H1 (cell line): ENCODE measurements at regions not wholly inside any gene's neighbourhood (a gene's known extent, or its start where the extent isn't known, plus 50 kb on each side); places are given as distances from the start of the nearest gene placed in this dataset.

Source experiments
- EP300 ChIP-seq, 2 experiments: IDR thresholded peaks; 1 replicate in 1 of 2; 2 replicates in 1 of 2; pipeline ENCODE4 v1.6.1; 2011 to 2012; ENCODE audit warnings: low read depth in 2 of 2, low read length in 2 of 2, mild to moderate bottlenecking in 2 of 2, borderline replicate concordance in 1 of 2, inconsistent platforms in 1 of 2, moderate library complexity in 1 of 2
- HDAC6 ChIP-seq: IDR thresholded peaks from one replicate; pipeline ENCODE4 v1.7.1; 2012; ENCODE audit warnings: low read depth, mild to moderate bottlenecking, inconsistent platforms, low read length, moderate library complexity
- POLR2AphosphoS5 ChIP-seq: IDR thresholded peaks from 2 replicates; pipeline ENCODE4 v1.6.1; 2011; ENCODE audit warnings: low read depth, low read length
- SIN3A ChIP-seq, 2 experiments: IDR thresholded peaks in 1 of 2; conservative IDR thresholded peaks in 1 of 2; 2 replicates each; pipeline ENCODE4 v1.6.1; 2011 to 2012; ENCODE audit warnings: low read length in 2 of 2, improper control_type of control experiment in 1 of 2, low read depth in 1 of 2, mild to moderate bottlenecking in 1 of 2
- SP2 ChIP-seq: IDR thresholded peaks from 2 replicates; pipeline ENCODE4 v1.6.1; 2012; ENCODE audit warnings: mild to moderate bottlenecking, low read length, inconsistent platforms
- TF ChIP-seq, protein P1 (sequence below): fragments of 300-600 bp; sonication (generic); IDR thresholded peaks from 2 replicates; pipeline ENCODE4 v1.7.1; 2012; ENCODE audit warnings: low read length, moderate library complexity, mild to moderate bottlenecking, inconsistent platforms; ENCODE audit not compliant: insufficient replicate concordance

- TF ChIP-seq SIN3A (conservative IDR thresholded peaks at IDR 0.05 in 1 of 2, IDR thresholded peaks at IDR 0.05 in 1 of 2; ENCODE audit: low read depth in 1 of 2, low read length in 2 of 2): no peak
- no peak for TF ChIP-seq HDAC6
- no peak for TF ChIP-seq SP2
- TF ChIP-seq, protein P1, sequence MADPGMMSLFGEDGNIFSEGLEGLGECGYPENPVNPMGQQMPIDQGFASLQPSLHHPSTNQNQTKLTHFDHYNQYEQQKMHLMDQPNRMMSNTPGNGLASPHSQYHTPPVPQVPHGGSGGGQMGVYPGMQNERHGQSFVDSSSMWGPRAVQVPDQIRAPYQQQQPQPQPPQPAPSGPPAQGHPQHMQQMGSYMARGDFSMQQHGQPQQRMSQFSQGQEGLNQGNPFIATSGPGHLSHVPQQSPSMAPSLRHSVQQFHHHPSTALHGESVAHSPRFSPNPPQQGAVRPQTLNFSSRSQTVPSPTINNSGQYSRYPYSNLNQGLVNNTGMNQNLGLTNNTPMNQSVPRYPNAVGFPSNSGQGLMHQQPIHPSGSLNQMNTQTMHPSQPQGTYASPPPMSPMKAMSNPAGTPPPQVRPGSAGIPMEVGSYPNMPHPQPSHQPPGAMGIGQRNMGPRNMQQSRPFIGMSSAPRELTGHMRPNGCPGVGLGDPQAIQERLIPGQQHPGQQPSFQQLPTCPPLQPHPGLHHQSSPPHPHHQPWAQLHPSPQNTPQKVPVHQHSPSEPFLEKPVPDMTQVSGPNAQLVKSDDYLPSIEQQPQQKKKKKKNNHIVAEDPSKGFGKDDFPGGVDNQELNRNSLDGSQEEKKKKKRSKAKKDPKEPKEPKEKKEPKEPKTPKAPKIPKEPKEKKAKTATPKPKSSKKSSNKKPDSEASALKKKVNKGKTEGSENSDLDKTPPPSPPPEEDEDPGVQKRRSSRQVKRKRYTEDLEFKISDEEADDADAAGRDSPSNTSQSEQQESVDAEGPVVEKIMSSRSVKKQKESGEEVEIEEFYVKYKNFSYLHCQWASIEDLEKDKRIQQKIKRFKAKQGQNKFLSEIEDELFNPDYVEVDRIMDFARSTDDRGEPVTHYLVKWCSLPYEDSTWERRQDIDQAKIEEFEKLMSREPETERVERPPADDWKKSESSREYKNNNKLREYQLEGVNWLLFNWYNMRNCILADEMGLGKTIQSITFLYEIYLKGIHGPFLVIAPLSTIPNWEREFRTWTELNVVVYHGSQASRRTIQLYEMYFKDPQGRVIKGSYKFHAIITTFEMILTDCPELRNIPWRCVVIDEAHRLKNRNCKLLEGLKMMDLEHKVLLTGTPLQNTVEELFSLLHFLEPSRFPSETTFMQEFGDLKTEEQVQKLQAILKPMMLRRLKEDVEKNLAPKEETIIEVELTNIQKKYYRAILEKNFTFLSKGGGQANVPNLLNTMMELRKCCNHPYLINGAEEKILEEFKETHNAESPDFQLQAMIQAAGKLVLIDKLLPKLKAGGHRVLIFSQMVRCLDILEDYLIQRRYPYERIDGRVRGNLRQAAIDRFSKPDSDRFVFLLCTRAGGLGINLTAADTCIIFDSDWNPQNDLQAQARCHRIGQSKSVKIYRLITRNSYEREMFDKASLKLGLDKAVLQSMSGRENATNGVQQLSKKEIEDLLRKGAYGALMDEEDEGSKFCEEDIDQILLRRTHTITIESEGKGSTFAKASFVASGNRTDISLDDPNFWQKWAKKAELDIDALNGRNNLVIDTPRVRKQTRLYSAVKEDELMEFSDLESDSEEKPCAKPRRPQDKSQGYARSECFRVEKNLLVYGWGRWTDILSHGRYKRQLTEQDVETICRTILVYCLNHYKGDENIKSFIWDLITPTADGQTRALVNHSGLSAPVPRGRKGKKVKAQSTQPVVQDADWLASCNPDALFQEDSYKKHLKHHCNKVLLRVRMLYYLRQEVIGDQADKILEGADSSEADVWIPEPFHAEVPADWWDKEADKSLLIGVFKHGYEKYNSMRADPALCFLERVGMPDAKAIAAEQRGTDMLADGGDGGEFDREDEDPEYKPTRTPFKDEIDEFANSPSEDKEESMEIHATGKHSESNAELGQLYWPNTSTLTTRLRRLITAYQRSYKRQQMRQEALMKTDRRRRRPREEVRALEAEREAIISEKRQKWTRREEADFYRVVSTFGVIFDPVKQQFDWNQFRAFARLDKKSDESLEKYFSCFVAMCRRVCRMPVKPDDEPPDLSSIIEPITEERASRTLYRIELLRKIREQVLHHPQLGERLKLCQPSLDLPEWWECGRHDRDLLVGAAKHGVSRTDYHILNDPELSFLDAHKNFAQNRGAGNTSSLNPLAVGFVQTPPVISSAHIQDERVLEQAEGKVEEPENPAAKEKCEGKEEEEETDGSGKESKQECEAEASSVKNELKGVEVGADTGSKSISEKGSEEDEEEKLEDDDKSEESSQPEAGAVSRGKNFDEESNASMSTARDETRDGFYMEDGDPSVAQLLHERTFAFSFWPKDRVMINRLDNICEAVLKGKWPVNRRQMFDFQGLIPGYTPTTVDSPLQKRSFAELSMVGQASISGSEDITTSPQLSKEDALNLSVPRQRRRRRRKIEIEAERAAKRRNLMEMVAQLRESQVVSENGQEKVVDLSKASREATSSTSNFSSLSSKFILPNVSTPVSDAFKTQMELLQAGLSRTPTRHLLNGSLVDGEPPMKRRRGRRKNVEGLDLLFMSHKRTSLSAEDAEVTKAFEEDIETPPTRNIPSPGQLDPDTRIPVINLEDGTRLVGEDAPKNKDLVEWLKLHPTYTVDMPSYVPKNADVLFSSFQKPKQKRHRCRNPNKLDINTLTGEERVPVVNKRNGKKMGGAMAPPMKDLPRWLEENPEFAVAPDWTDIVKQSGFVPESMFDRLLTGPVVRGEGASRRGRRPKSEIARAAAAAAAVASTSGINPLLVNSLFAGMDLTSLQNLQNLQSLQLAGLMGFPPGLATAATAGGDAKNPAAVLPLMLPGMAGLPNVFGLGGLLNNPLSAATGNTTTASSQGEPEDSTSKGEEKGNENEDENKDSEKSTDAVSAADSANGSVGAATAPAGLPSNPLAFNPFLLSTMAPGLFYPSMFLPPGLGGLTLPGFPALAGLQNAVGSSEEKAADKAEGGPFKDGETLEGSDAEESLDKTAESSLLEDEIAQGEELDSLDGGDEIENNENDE: no peak
- TF ChIP-seq POLR2AphosphoS5: no peak
- TF ChIP-seq EP300 (IDR thresholded peaks at IDR 0.05; ENCODE audit: borderline replicate concordance in 1 of 2, low read depth in 2 of 2, low read length in 2 of 2): no peak
Measured at GRCh38 chr4:23039818-23040217, 347.1 kb downstream of the GBA3 start (continued).
